ENCODE measurements at regions not wholly inside any gene's neighbourhood (a gene's known extent, or its start where the extent isn't known, plus 50 kb on each side); places are given as distances from the start of the nearest gene placed in this dataset.

- no peak for DNase-seq
Observed at GRCh38 chr6:74152096-74152675, 456.2 kb downstream of the CD109 start.

GRCh38 chr6:74145931-74146330, 449.9 kb downstream of the CD109 start:
- DNase-seq, result no peak

- DNase-seq, result no peak
Observed at GRCh38 chr6:74137911-74138310, 441.9 kb downstream of the CD109 start.

GRCh38 chr6:74134327-74134726, 438.3 kb downstream of the CD109 start:
- DNase-seq, result no peak

- DNase-seq, result no peak
Observed at GRCh38 chr6:74133073-74133472, 437.1 kb downstream of the CD109 start.

- DNase-seq, result no peak
Observed at GRCh38 chr6:74130641-74131040, 434.6 kb downstream of the CD109 start.

- DNase-seq, result no peak
Observed at GRCh38 chr6:74128536-74128935, 432.5 kb downstream of the CD109 start.

GRCh38 chr6:74117113-74117512, 421.1 kb downstream of the CD109 start:
- no peak for DNase-seq

- no peak for DNase-seq
Observed at GRCh38 chr6:74115674-74116073, 419.7 kb downstream of the CD109 start.

- no peak for DNase-seq
Observed at GRCh38 chr6:74114428-74114827, 418.4 kb downstream of the CD109 start.

GRCh38 chr6:74113901-74114300, 417.9 kb downstream of the CD109 start:
- DNase-seq, result no peak

- DNase-seq, result no peak
Observed at GRCh38 chr6:74103417-74103816, 407.4 kb downstream of the CD109 start.

- no peak for DNase-seq
Observed at GRCh38 chr6:74100719-74101287, 404.8 kb downstream of the CD109 start.

GRCh38 chr6:74096329-74096728, 400.3 kb downstream of the CD109 start:
- DNase-seq, result no peak

- DNase-seq, result no peak
Observed at GRCh38 chr6:74093361-74093760, 397.4 kb downstream of the CD109 start.

- no peak for DNase-seq
Observed at GRCh38 chr6:74091794-74092157, 395.8 kb downstream of the CD109 start.

GRCh38 chr6:74091136-74091793, 395.3 kb downstream of the CD109 start:
- no peak for DNase-seq

- DNase-seq, result no peak
Observed at GRCh38 chr6:74087899-74088298, 391.9 kb downstream of the CD109 start.

GRCh38 chr6:74075896-74076295, 379.9 kb downstream of the CD109 start:
- DNase-seq, result no peak

GRCh38 chr6:74075323-74075722, 379.3 kb downstream of the CD109 start:
- DNase-seq, result no peak

- DNase-seq, result no peak
Observed at GRCh38 chr6:74074645-74075044, 378.6 kb downstream of the CD109 start.

- DNase-seq, result no peak
Observed at GRCh38 chr6:74073999-74074398, 378.0 kb downstream of the CD109 start.

- DNase-seq, result peak; percentile 25
Observed at GRCh38 chr6:74073429-74073828, 377.4 kb downstream of the CD109 start.

- DNase-seq, result no peak
Observed at GRCh38 chr6:74071214-74071613, 375.2 kb downstream of the CD109 start.

- no peak for DNase-seq
Observed at GRCh38 chr6:74070711-74071110, 374.7 kb downstream of the CD109 start.
